Liver (tissue), 3 donors: ENCODE measurements at regions not wholly inside any gene's neighbourhood (a gene's known extent, or its start where the extent isn't known, plus 50 kb on each side); places are given as distances from the start of the nearest gene placed in this dataset.

Source experiments
- ATF3 ChIP-seq: IDR thresholded peaks from 2 replicates; pipeline ENCODE4 v1.6.1; 2016; ENCODE audit warnings: antibody characterized with exemption
- CTCF ChIP-seq: fragments of 150-350 bp; IDR thresholded peaks from 2 replicates; pipeline ENCODE4 v1.5.1; 2017; ENCODE audit warnings: improper control_type of control experiment, low read depth, low read length; ENCODE audit not compliant: missing input control
- EGR1 ChIP-seq, 2 donors: IDR thresholded peaks; 2 replicates each; pipeline ENCODE4 v1.6.1; 2016 to 2018; ENCODE audit warnings: antibody characterized with exemption in 2 of 2, low read depth in 2 of 2
- GABPA ChIP-seq, 2 donors: IDR thresholded peaks in 1 of 2; conservative IDR thresholded peaks in 1 of 2; 2 replicates each; pipeline ENCODE4 v1.6.1; 2016; ENCODE audit warnings: antibody characterized with exemption in 2 of 2, mild to moderate bottlenecking in 1 of 2, moderate library complexity in 1 of 2
- MAX ChIP-seq: IDR thresholded peaks from 2 replicates; pipeline ENCODE4 v1.6.1; 2016; ENCODE audit warnings: antibody characterized with exemption
- TAF1 ChIP-seq: conservative IDR thresholded peaks from 2 replicates; pipeline ENCODE4 v1.6.1; 2016; ENCODE audit warnings: antibody characterized with exemption, mild to moderate bottlenecking
- YY1 ChIP-seq: IDR thresholded peaks from 2 replicates; pipeline ENCODE4 v1.6.1; 2016; ENCODE audit warnings: antibody characterized with exemption, mild to moderate bottlenecking
- donor health status: healthy.
- donor health status: healthy.

- no peak for TF ChIP-seq CTCF
- no peak for TF ChIP-seq GABPA (IDR thresholded peaks at IDR 0.05 in 1 of 2, conservative IDR thresholded peaks at IDR 0.05 in 1 of 2)
- TF ChIP-seq TAF1, result no peak
- TF ChIP-seq MAX, result no peak
- no peak for TF ChIP-seq EGR1 (IDR thresholded peaks at IDR 0.05; ENCODE audit: low read depth in 2 of 2)
- no peak for TF ChIP-seq ATF3
- no peak for TF ChIP-seq YY1
Observed at GRCh38 chr6:45746046-45746445, 269.6 kb downstream of the CLIC5 start.
